ENCODE measurements at regions not wholly inside any gene's neighbourhood (a gene's known extent, or its start where the extent isn't known, plus 50 kb on each side); places are given as distances from the start of the nearest gene placed in this dataset.

DNA sequence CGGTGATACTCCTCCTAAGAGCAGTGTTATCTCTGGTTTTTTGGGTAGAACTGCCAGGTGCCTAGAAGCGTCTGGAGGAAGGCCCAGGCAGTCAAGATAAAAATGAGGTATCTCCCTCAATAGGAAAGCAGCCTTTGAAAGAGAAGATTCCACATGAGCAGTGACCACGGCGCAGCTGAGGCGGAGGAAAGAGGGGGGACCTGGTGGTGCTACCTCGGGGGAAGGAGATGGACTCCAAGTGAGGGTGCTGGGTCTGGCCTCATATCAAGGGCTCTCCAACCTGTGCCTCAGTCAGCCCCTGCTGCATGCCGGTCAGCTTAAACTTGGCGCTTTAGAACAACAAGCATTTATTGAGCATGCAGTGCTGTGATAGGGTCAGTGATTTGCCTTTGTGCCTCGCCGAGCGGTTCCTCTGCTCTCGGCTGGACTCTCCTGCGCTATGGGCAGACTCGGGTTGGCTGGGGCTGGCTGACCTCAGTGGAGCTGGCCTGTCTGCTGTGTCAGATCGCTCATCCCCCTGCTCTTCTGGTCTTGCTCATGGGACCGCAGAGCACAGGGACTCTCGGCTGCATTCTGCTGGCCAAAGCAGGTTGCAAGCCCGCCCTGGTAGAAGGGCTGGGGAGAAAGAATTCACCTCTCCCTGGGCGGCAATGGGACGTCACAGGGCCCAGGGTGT, 121.1 kb upstream of the IRX4 start:
- TF ChIP-seq CTCF (IDR thresholded peaks at IDR 0.05), result no peak
- TF ChIP-seq POLR2A (IDR thresholded peaks at IDR 0.05), result no peak

Measured in lower leg skin (tissue), 3 donors.